Activated CD8-positive, alpha-beta memory T cell treated with anti-CD3 and anti-CD28 coated beads, Interleukin-2, amount 50 U/mL, for 1 hour (primary cell): ENCODE measurements at regions not wholly inside any gene's neighbourhood (a gene's known extent, or its start where the extent isn't known, plus 50 kb on each side); places are given as distances from the start of the nearest gene placed in this dataset.
"Not testable (repeated sequence)": the region's sequence is repeated elsewhere in the genome, so short reads cannot be mapped to it uniquely, and the experiment has no call there.

ENCODE experiments used
- DNase-seq: peaks from one replicate; pipeline ENCODE4 v3.0.0-alpha.2; 2020; ENCODE audit errors: extremely low read depth

- no peak for DNase-seq
Observed at GRCh38 chr7:130789436-130789835, 55.4 kb upstream of the KLF14 start.

- no peak for DNase-seq
Observed at GRCh38 chr7:130791746-130792145, 57.7 kb upstream of the KLF14 start.

- no peak for DNase-seq
Observed at GRCh38 chr7:130793855-130794618, 60.0 kb upstream of the KLF14 start.

GRCh38 chr7:130794619-130794922 lies 60.6 kb upstream of the KLF14 start:
- no peak for DNase-seq

- DNase-seq = not testable (repeated sequence)
Observed at GRCh38 chr7:130796425-130796824, 62.4 kb upstream of the KLF14 start.

GRCh38 chr7:130803127-130803526 lies 69.1 kb upstream of the KLF14 start:
- DNase-seq = no peak

- no peak for DNase-seq
Observed at GRCh38 chr7:130804220-130804619, 70.2 kb upstream of the KLF14 start.

- not testable (repeated sequence) for DNase-seq
Observed at GRCh38 chr7:130812819-130813218, 78.8 kb upstream of the KLF14 start.

GRCh38 chr7:130814778-130815335 lies 80.8 kb upstream of the KLF14 start:
- DNase-seq = no peak

- no peak for DNase-seq
Observed at GRCh38 chr7:130818056-130818455, 84.0 kb upstream of the KLF14 start.

- DNase-seq = no peak
Observed at GRCh38 chr7:130821864-130822263, 87.9 kb upstream of the KLF14 start.

GRCh38 chr7:130822642-130823041 lies 88.6 kb upstream of the KLF14 start:
- DNase-seq = no peak

GRCh38 chr7:130823060-130823459 lies 89.1 kb upstream of the KLF14 start:
- no peak for DNase-seq

- no peak for DNase-seq
Observed at GRCh38 chr7:130825819-130826218, 91.8 kb upstream of the KLF14 start.

GRCh38 chr7:130829415-130829814 lies 95.4 kb upstream of the KLF14 start:
- no peak for DNase-seq

GRCh38 chr7:130831322-130831721 lies 97.3 kb upstream of the KLF14 start:
- no peak for DNase-seq

GRCh38 chr7:130831817-130832481 lies 97.9 kb upstream of the KLF14 start:
- DNase-seq = no peak

- DNase-seq = no peak
Observed at GRCh38 chr7:130838738-130839137, 104.7 kb upstream of the KLF14 start.

GRCh38 chr7:130840599-130840998 lies 106.6 kb upstream of the KLF14 start:
- DNase-seq = no peak

GRCh38 chr7:130841416-130841815 lies 107.4 kb upstream of the KLF14 start:
- DNase-seq = no peak

- DNase-seq = no peak
Observed at GRCh38 chr7:130843703-130844102, 109.7 kb upstream of the KLF14 start.

- no peak for DNase-seq
Observed at GRCh38 chr7:130844811-130845580, 111.0 kb upstream of the KLF14 start.
